Endothelial cell of umbilical vein (primary cell): ENCODE measurements at regions not wholly inside any gene's neighbourhood (a gene's known extent, or its start where the extent isn't known, plus 50 kb on each side); places are given as distances from the start of the nearest gene placed in this dataset.

Source experiments
- BruUV-seq: library from RNA; stranded (reverse); fragments of 400-500 nt; replicated peaks from 2 replicates; lab custom pipeline; 2021; lab: Mats Ljungman, UMichigan
- CTCF ChIA-PET: fragments of 300-600, 350-600 bp; sonication (Branson Sonifier 250); formaldehyde crosslinking; loops from one replicate; lab custom pipeline; 2021; ENCODE audit warnings: antibody characterized with exemption, inconsistent platforms; lab: Charles Lee
- POLR2A ChIA-PET: fragments of 300-600, 350-600 bp; sonication (Branson Sonifier 250); formaldehyde crosslinking; loops from one replicate; lab custom pipeline; 2021; ENCODE audit warnings: antibody characterized with exemption, inconsistent platforms; lab: Charles Lee
- DNase-seq: peaks from one replicate; pipeline ENCODE4 v3.0.0-alpha.2; 2011; ENCODE audit warnings: low read depth, low spot score
- FAIRE-seq: peaks from 2 replicates; lab custom pipeline; 2011; peaks lifted over from hg19 to GRCh38; lab: Jason Lieb, UNC
- H2AFZ ChIP-seq: 2 replicates; pipeline ENCODE4 v1.6.0; 2012; ENCODE audit warnings: low read depth, low read length, control low read depth, inconsistent platforms
- H3K27ac ChIP-seq: 2 replicates; pipeline ENCODE4 v1.5.1; 2011; ENCODE audit warnings: low read depth, mild to moderate bottlenecking, control low read depth, low read length, moderate library complexity; ENCODE audit not compliant: insufficient read depth
- H3K27me3 ChIP-seq, 2 experiments: 2 replicates each; pipeline versions ENCODE4 v1.6.0 to v1.6.1; 2011; ENCODE audit warnings: low read length in 2 of 2, mixed read lengths in 1 of 2; ENCODE audit not compliant: control insufficient read depth in 2 of 2, insufficient read depth in 2 of 2
- H3K36me3 ChIP-seq, 2 experiments: 2 replicates in 1 of 2; 3 replicates in 1 of 2; pipeline ENCODE4 v1.5.1; 2011; ENCODE audit warnings: low read length in 2 of 2, mild to moderate bottlenecking in 1 of 2, moderate library complexity in 1 of 2; ENCODE audit not compliant: control insufficient read depth in 2 of 2, insufficient read depth in 2 of 2; ENCODE audit errors: extremely low read depth in 1 of 2
- H3K4me1 ChIP-seq: 3 replicates; pipeline ENCODE4 v1.5.1; 2011; ENCODE audit warnings: mild to moderate bottlenecking, low read length; ENCODE audit not compliant: control insufficient read depth, insufficient read depth; ENCODE audit errors: extremely low read depth
- H3K4me2 ChIP-seq: 2 replicates; pipeline ENCODE4 v1.6.1; 2011; ENCODE audit warnings: low read length, control low read depth, mixed read lengths; ENCODE audit not compliant: insufficient read depth
- H3K4me3 ChIP-seq, 3 experiments: fragments of 200-600 bp in 1 of 3; sonication (generic), shearing (Covaris generic) in 1 of 3; replicated peaks in 1 of 3; 2 replicates each; pipeline ENCODE4 v1.5.1; 2011 to 2016; ENCODE audit warnings: control low read depth in 3 of 3, low read length in 3 of 3, mild to moderate bottlenecking in 2 of 3, inconsistent platforms in 1 of 3, low read depth in 1 of 3, moderate library complexity in 1 of 3; ENCODE audit not compliant: insufficient read depth in 1 of 3
- H3K79me2 ChIP-seq: 2 replicates; pipeline ENCODE4 v1.6.0; 2012; ENCODE audit warnings: low read length, inconsistent platforms; ENCODE audit not compliant: control insufficient read depth, insufficient read depth
- H3K9ac ChIP-seq: replicated peaks from 2 replicates; pipeline ENCODE3; 2011; ENCODE audit warnings: low read length, control low read depth; ENCODE audit not compliant: insufficient read depth; ENCODE audit errors: extremely low read depth
- H3K9me1 ChIP-seq: replicated peaks from 3 replicates; pipeline ENCODE4 v1.6.0; 2011; ENCODE audit warnings: mild to moderate bottlenecking, low read length; ENCODE audit not compliant: control insufficient read depth, insufficient read depth; ENCODE audit errors: extremely low read depth
- H3K9me3 ChIP-seq: replicated peaks from 2 replicates; pipeline ENCODE4 v1.5.1; 2012; ENCODE audit warnings: low read length, inconsistent platforms; ENCODE audit not compliant: control insufficient read depth, insufficient read depth
- H4K20me1 ChIP-seq: replicated peaks from 2 replicates; pipeline ENCODE3; 2011; ENCODE audit warnings: mild to moderate bottlenecking, low read length; ENCODE audit not compliant: control insufficient read depth, insufficient read depth; ENCODE audit errors: extremely low read depth
- EZH2 ChIP-seq: IDR thresholded peaks from 2 replicates; pipeline ENCODE4 v1.6.1; 2012; ENCODE audit warnings: borderline replicate concordance, low read depth, mild to moderate bottlenecking, moderate library complexity, low read length, inconsistent platforms; ENCODE audit not compliant: severe bottlenecking
- FOS ChIP-seq: IDR thresholded peaks from 2 replicates; pipeline ENCODE4 v1.6.1; 2011; ENCODE audit warnings: mild to moderate bottlenecking, low read length, moderate library complexity, borderline replicate concordance; ENCODE audit not compliant: insufficient read depth
- GATA2 ChIP-seq: IDR thresholded peaks from 2 replicates; pipeline ENCODE4 v1.7.0; 2011; ENCODE audit warnings: low read depth, mild to moderate bottlenecking, moderate library complexity, mixed read lengths, low read length; ENCODE audit not compliant: insufficient read length, insufficient read depth
- JUN ChIP-seq: IDR thresholded peaks from 2 replicates; pipeline ENCODE4 v1.6.1; 2011; ENCODE audit warnings: borderline replicate concordance, low read depth; ENCODE audit not compliant: insufficient read length, insufficient read depth
- MYC ChIP-seq: IDR thresholded peaks from one replicate; pipeline ENCODE4 v1.6.1; 2011; ENCODE audit warnings: mild to moderate bottlenecking, low read depth, low read length
- POLR2A ChIP-seq: IDR thresholded peaks from 2 replicates; pipeline ENCODE4 v1.6.1; 2012; ENCODE audit warnings: low read depth, mild to moderate bottlenecking, control low read depth, low read length
- POLR2AphosphoS5 ChIP-seq: IDR thresholded peaks from 2 replicates; pipeline ENCODE4 v1.6.1; 2012; ENCODE audit warnings: low read depth, mild to moderate bottlenecking, control low read depth, low read length, moderate library complexity; ENCODE audit not compliant: insufficient read depth
- dilution Hi-C: fragments of 300-500 bp; cut with MboI; formaldehyde crosslinking; loops from one replicate; pipeline ENCODE4 v1.15.0; 2019; ENCODE audit warnings: low sequenced_read_pairs; ENCODE audit not compliant: extremely low pct_ligation_motif_present
- intact Hi-C: fragments of 100-400 bp; cut with micrococcal nuclease; formaldehyde crosslinking; loops from one replicate; pipeline ENCODE4 v1.10.0; 2022
- TF ChIP-seq, protein P1 (sequence below): IDR thresholded peaks from 2 replicates; pipeline ENCODE4 v1.6.1; 2011; ENCODE audit not compliant: insufficient read depth, insufficient read length
- TF ChIP-seq, protein P2 (sequence below), 2 donors: IDR thresholded peaks; 1 replicate in 1 of 2; 2 replicates in 1 of 2; pipeline ENCODE4 v1.5.1; 2011; ENCODE audit warnings: low read length in 2 of 2, mild to moderate bottlenecking in 2 of 2, moderate library complexity in 2 of 2, control low read depth in 1 of 2, inconsistent platforms in 1 of 2, low read depth in 1 of 2; ENCODE audit not compliant: insufficient read depth in 1 of 2; ENCODE audit errors: extremely low read depth in 1 of 2

DNA sequence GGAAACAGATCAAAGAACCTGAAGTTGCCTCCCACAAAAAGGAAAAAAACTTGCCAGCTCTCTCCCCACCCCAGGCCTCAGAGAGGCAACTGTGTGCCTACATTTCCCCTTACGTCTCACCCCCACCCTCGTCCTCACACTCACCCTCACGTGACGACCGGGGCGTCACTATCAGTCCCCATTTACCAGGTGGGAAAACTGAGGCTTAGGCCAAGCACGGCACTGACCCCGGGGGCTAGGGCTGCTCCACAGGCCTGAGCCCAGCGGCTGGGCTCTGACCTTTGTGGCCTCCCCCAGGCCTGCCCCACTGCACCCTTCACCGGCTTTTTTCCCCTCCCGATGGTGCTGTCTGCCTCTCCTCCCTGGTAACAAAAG lies 51.5 kb upstream of the RUNX3 start:
- Histone ChIP-seq H3K27me3 (no peaks in the 10 kb centered on the region), H3K36me3 (no peaks in the 10 kb centered on the region), H3K4me3 (no peak overlapping the region), H3K79me2 (no peaks in the 10 kb centered on the region), H3K9ac (no peak overlapping the region), H3K27ac (no peak overlapping the region), H4K20me1 (no peaks in the 10 kb centered on the region), H2AFZ (no peak overlapping the region), H3K4me2 (no peak overlapping the region), H3K9me1 (no peaks in the 10 kb centered on the region), H3K4me1 (no peaks in the 10 kb centered on the region), H3K9me3 (no peaks in the 10 kb centered on the region)
- BruUV-seq: no TSS peak
- POLR2A ChIA-PET: no interaction called here
- intact Hi-C loops: no loop called here
- CTCF ChIA-PET: no interaction called here
- TF ChIP-seq, protein P1, sequence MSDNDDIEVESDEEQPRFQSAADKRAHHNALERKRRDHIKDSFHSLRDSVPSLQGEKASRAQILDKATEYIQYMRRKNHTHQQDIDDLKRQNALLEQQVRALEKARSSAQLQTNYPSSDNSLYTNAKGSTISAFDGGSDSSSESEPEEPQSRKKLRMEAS: no peak
- TF ChIP-seq MYC: no peak
- TF ChIP-seq POLR2AphosphoS5: no peak
- DNase-seq: no peak
- FAIRE-seq: no peak
- dilution Hi-C loops: loop anchor here (10.0 kb wide), 1 partner anchor 63 kb away; no protein-coding TSS in a partner anchor

DNA sequence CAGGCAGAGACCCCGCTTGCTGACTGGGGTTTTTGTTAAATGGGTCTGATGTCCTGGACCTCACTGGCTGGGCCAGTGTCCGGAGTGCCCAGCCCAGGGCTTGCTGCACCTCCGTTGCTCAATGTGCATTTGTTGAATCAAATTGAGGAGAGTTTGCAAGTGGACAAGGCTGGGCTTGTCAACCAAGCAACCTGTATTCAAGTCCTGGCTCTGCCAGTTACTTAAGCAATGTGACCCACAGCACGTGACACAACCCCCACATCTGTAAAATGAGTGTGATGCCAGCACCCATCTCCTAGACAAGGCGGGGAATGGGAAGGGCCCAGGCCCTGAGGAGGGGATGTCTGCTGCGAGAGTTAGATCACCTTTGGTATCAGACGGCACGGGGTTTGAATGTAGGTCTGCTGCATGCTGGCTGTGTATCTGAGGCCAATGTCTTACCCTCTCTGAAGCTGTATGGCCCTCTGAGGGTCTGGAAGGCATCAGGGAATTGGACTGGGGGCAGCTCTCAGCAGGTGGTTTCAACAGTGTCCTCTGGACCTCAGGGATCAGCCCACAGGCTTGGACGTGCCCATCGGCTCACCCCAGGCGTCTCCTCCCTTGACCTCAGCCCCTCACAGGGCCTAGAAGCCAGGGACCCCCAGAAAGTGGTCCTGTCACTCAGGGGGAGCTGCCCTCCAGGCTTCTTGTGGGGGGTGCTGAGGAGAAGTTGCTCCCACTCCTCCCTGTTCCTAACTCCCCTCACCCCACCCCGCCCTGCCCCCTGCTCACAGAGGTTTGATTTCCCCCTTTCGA lies 51.0 kb upstream of the RUNX3 start:
- H4K20me1 ChIP-seq: no peaks in the 10 kb centered on the region
- no peaks in the 10 kb centered on the region for H3K79me2 ChIP-seq
- no peak overlapping the region for H3K27ac ChIP-seq
- dilution Hi-C loops: loop anchor here (10.0 kb wide), 1 partner anchor 64 kb away; no protein-coding TSS in a partner anchor
- DNase-seq (no peak), FAIRE-seq (no peak)
- no TSS peak for BruUV-seq
- H3K4me3 ChIP-seq: no peak overlapping the region
- no peak for TF ChIP-seq POLR2AphosphoS5
- no peak for TF ChIP-seq GATA2
- TF ChIP-seq, protein P1: no peak
- TF ChIP-seq MYC: no peak
- TF ChIP-seq EZH2: no peak
- TF ChIP-seq, protein P2, sequence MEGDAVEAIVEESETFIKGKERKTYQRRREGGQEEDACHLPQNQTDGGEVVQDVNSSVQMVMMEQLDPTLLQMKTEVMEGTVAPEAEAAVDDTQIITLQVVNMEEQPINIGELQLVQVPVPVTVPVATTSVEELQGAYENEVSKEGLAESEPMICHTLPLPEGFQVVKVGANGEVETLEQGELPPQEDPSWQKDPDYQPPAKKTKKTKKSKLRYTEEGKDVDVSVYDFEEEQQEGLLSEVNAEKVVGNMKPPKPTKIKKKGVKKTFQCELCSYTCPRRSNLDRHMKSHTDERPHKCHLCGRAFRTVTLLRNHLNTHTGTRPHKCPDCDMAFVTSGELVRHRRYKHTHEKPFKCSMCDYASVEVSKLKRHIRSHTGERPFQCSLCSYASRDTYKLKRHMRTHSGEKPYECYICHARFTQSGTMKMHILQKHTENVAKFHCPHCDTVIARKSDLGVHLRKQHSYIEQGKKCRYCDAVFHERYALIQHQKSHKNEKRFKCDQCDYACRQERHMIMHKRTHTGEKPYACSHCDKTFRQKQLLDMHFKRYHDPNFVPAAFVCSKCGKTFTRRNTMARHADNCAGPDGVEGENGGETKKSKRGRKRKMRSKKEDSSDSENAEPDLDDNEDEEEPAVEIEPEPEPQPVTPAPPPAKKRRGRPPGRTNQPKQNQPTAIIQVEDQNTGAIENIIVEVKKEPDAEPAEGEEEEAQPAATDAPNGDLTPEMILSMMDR (IDR thresholded peaks at IDR 0.05; ENCODE audit: extremely low read depth in 1 of 2, insufficient read depth in 1 of 2, low read depth in 1 of 2, low read length in 2 of 2): no peak
- no peak for TF ChIP-seq POLR2A
- TF ChIP-seq FOS: no peak
- TF ChIP-seq JUN: no peak
- intact Hi-C loops: no loop called here
- no peak overlapping the region for H2AFZ ChIP-seq
- H3K36me3 ChIP-seq: no peaks in the 10 kb centered on the region
- H3K9ac ChIP-seq: no peak overlapping the region
- H3K4me1 ChIP-seq: no peaks in the 10 kb centered on the region
- CTCF ChIA-PET: no interaction called here
- POLR2A ChIA-PET: no interaction called here
- no peak overlapping the region for H3K4me2 ChIP-seq
- H3K9me1 ChIP-seq: no peaks in the 10 kb centered on the region
- H3K9me3 ChIP-seq: no peaks in the 10 kb centered on the region
- no peaks in the 10 kb centered on the region for H3K27me3 ChIP-seq
